ENCODE measurements at regions not wholly inside any gene's neighbourhood (a gene's known extent, or its start where the extent isn't known, plus 50 kb on each side); places are given as distances from the start of the nearest gene placed in this dataset.

- H2BK5ac ChIP-seq (ENCODE audit: low read depth, low read length, poor library complexity, severe bottlenecking) = no peak overlapping the region
Observed at GRCh38 chr1:213830371-213830770, 157.4 kb upstream of the PROX1 start.

More at GRCh38 chr1:213830371-213830770, 157.4 kb upstream of the PROX1 start:
- ChIA-PET POLR2A (ENCODE audit: unreplicated experiment) (no interaction called here), CTCF (interaction anchor here (0.7 kb wide), 1 partner anchor 124 kb away, joined by 5 read pairs; no protein-coding TSS in a partner anchor)
- DNase-seq = no peak
- no peak overlapping the region for H4K8ac ChIP-seq (ENCODE audit: low read depth in 2 of 2, low read length in 2 of 2)
- ATAC-seq (ENCODE audit: low read depth) = no peak
- H2BK20ac ChIP-seq (ENCODE audit: low read depth, low read length) = no peak overlapping the region
- in situ Hi-C loops (cut with MboI; ENCODE audit: low sequenced_read_pairs) (no loop called here), dilution Hi-C loops (cut with HindIII; ENCODE audit: low sequenced_read_pairs, unreplicated experiment) (no loop called here), intact Hi-C loops (cut with micrococcal nuclease) (no loop called here)
- WGBS, 2 experiments (ENCODE audit: extremely low coverage in 2 of 2, insufficient read length in 1 of 2) = no CpG with 5 or more reads among the region's 6 CpGs
- H3K4me3 ChIP-seq (ENCODE audit: insufficient read depth, low read depth, low read length) = no peak overlapping the region
- H3K79me1 ChIP-seq (ENCODE audit: low read depth in 1 of 2, low read length in 2 of 2) = no peaks in the 10 kb centered on the region
- no peaks in the 10 kb centered on the region for H4K20me1 ChIP-seq (ENCODE audit: insufficient read depth, low read length)
- no peak overlapping the region for H4K5ac ChIP-seq (ENCODE audit: low read depth, low read length)
- no peak overlapping the region for H3K23ac ChIP-seq (ENCODE audit: low read depth, low read length)
- no peak overlapping the region for H2AK9ac ChIP-seq (replicated peaks; ENCODE audit: low read depth, low read length, poor library complexity)
- H2AK5ac ChIP-seq (ENCODE audit: low read depth, low read length) = no peak overlapping the region
- no peaks in the 10 kb centered on the region for H3K27me3 ChIP-seq (ENCODE audit: control insufficient read depth, insufficient read depth, low read length)
- H3K56ac ChIP-seq (ENCODE audit: extremely low read depth, insufficient read depth, low read length) = no peak overlapping the region
- no peak overlapping the region for H3K4me2 ChIP-seq (ENCODE audit: low read depth, low read length)
- BruUV-seq (replicated peaks) = no TSS peak
- no peaks in the 10 kb centered on the region for H3K36me3 ChIP-seq (ENCODE audit: control insufficient read depth, insufficient read depth, low read length)
- H2AFZ ChIP-seq (replicated peaks; ENCODE audit: low read length, poor library complexity) = no peak overlapping the region
- no peaks in the 10 kb centered on the region for H3K9me1 ChIP-seq (ENCODE audit: insufficient read depth, low read length)
- no peak for TF ChIP-seq ELK1 (IDR thresholded peaks at IDR 0.05; ENCODE audit: borderline replicate concordance, low read depth, low read length)
- no peak for TF ChIP-seq POLR2A (IDR thresholded peaks at IDR 0.05; ENCODE audit: low read depth, low read length)
- no peak for TF ChIP-seq MAZ (IDR thresholded peaks at IDR 0.05; ENCODE audit: borderline replicate concordance, low read depth, low read length)
- TF ChIP-seq RFX5 (IDR thresholded peaks at IDR 0.05; ENCODE audit: low read depth, low read length) = no peak
- no peak for TF ChIP-seq RCOR1 (IDR thresholded peaks at IDR 0.05; ENCODE audit: insufficient replicate concordance, low read length)
- no peak for TF ChIP-seq FOS (IDR thresholded peaks at IDR 0.05; ENCODE audit: low read depth, low read length)
- TF ChIP-seq CHD1 (IDR thresholded peaks at IDR 0.05; ENCODE audit: low read depth, low read length) = no peak
- no peak for TF ChIP-seq RAD21 (IDR thresholded peaks at IDR 0.05; ENCODE audit: low read length)
- no peak for TF ChIP-seq NFE2L2 (IDR thresholded peaks at IDR 0.05; ENCODE audit: low read depth, low read length)
- no peak for TF ChIP-seq MXI1 (IDR thresholded peaks at IDR 0.05; ENCODE audit: borderline replicate concordance, low read depth, low read length)
- TF ChIP-seq SMC3 (IDR thresholded peaks at IDR 0.05; ENCODE audit: low read depth, low read length) = no peak
- no peak for TF ChIP-seq CTCF (conservative IDR thresholded peaks at IDR 0.05; ENCODE audit: low read depth, low read length)
- no peak for TF ChIP-seq CEBPB (IDR thresholded peaks at IDR 0.05; ENCODE audit: low read depth, low read length)
- TF ChIP-seq USF2 (IDR thresholded peaks at IDR 0.05; ENCODE audit: low read depth, low read length) = no peak
- TF ChIP-seq BHLHE40 (IDR thresholded peaks at IDR 0.05; ENCODE audit: low read depth, low read length) = no peak
- no peak for TF ChIP-seq MAFK (IDR thresholded peaks at IDR 0.05; ENCODE audit: low read depth, low read length)
- no peaks in the 10 kb centered on the region for H3K4me1 ChIP-seq (ENCODE audit: control insufficient read depth, insufficient read depth, low read length)
- H3K27ac ChIP-seq (ENCODE audit: insufficient read depth, low read length) = no peak overlapping the region
- no peak overlapping the region for H3K9ac ChIP-seq (ENCODE audit: low read depth, low read length)
- no peak overlapping the region for H3K18ac ChIP-seq (ENCODE audit: low read depth, low read length)
- H2BK120ac ChIP-seq (ENCODE audit: low read depth, low read length) = no peak overlapping the region
- no peak overlapping the region for H2BK15ac ChIP-seq (ENCODE audit: low read depth, low read length)
- H4K91ac ChIP-seq (ENCODE audit: insufficient read depth, low read depth, low read length) = no peak overlapping the region
- H3K4ac ChIP-seq (ENCODE audit: low read depth, low read length) = no peak overlapping the region
- no peak overlapping the region for H3K14ac ChIP-seq (replicated peaks; ENCODE audit: low read depth, low read length)
- peaks cover 9% of the 10 kb centered on the region; the same call in 1 of the 2 replicates for H3K9me3 ChIP-seq (ENCODE audit: control insufficient read depth, insufficient read depth, low read length)

All from IMR-90 (cell line).